ENCODE measurements at regions not wholly inside any gene's neighbourhood (a gene's known extent, or its start where the extent isn't known, plus 50 kb on each side); places are given as distances from the start of the nearest gene placed in this dataset.

- Histone ChIP-seq H3K4me3 (ENCODE audit: low read length in 3 of 3) (no peak overlapping the region), H3K27me3 (ENCODE audit: control insufficient read depth, insufficient read depth, low read length) (no peaks in the 10 kb centered on the region), H3K27ac (ENCODE audit: low read depth in 2 of 2, low read length in 2 of 2) (no peak overlapping the region), H3K4me1 (ENCODE audit: control insufficient read depth in 2 of 3, insufficient read depth in 2 of 3, low read depth in 1 of 3, low read length in 3 of 3) (peaks cover 0 to 5% (median 2%) of the 10 kb centered on the region in 3 donors), H3K36me3 (ENCODE audit: control insufficient read depth in 2 of 3, insufficient read depth in 3 of 3, low read length in 3 of 3) (no peaks in the 10 kb centered on the region), H3K9ac (ENCODE audit: low read length in 3 of 3) (no peak overlapping the region), H3K9me3 (ENCODE audit: control insufficient read depth in 2 of 3, insufficient read depth in 1 of 3, low read length in 3 of 3) (no peaks in the 10 kb centered on the region)
- intact Hi-C loops (cut with DNase I) = no loop called here
- no peak for DNase-seq
- no peak for TF ChIP-seq CTCF (IDR thresholded peaks at IDR 0.05; ENCODE audit: borderline replicate concordance, extremely low read depth, insufficient read depth)
- FAIRE-seq = no peak
These were observed 96.3 kb upstream of the ZNF462 start for GRCh38 chr9:106766616-106767015.

DNA sequence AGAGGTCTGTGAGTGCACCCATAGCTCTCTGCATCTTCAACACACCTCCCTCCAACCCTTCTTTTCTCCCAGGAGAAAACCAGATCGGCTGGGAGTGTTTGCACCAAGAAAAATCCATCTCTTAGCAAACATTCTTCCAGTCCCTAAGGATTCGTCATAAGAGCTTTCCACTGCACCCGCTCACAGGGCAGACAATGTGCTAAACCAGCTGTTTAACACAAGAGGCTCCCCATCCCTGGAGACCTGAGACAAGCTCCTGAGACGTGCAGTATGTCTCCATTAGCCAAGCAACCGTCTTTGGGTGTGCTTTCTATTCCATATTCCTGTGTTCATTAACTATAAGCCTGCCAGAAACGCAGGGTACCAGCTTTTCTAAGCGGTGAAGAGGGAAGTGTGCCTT, 93.6 kb upstream of the ZNF462 start:
- DNase-seq (no peak), FAIRE-seq (no peak)
- intact Hi-C loops (cut with DNase I) = no loop called here
- peaks cover 0 to 5% (median 2%) of the 10 kb centered on the region in 3 donors for H3K4me1 ChIP-seq (ENCODE audit: control insufficient read depth in 2 of 3, insufficient read depth in 2 of 3, low read depth in 1 of 3, low read length in 3 of 3)
- H3K4me3 ChIP-seq (ENCODE audit: low read length in 3 of 3) = no peak overlapping the region
- no peaks in the 10 kb centered on the region for H3K36me3 ChIP-seq (ENCODE audit: control insufficient read depth in 2 of 3, insufficient read depth in 3 of 3, low read length in 3 of 3)
- no peak overlapping the region for H3K9ac ChIP-seq (ENCODE audit: low read length in 3 of 3)
- H3K27me3 ChIP-seq (ENCODE audit: control insufficient read depth, insufficient read depth, low read length) = no peaks in the 10 kb centered on the region
- no peaks in the 10 kb centered on the region for H3K9me3 ChIP-seq (ENCODE audit: control insufficient read depth in 2 of 3, insufficient read depth in 1 of 3, low read length in 3 of 3)
- TF ChIP-seq CTCF (IDR thresholded peaks at IDR 0.05; ENCODE audit: borderline replicate concordance, extremely low read depth, insufficient read depth) = no peak
- H3K27ac ChIP-seq (ENCODE audit: low read depth in 2 of 2, low read length in 2 of 2) = no peak overlapping the region

DNA sequence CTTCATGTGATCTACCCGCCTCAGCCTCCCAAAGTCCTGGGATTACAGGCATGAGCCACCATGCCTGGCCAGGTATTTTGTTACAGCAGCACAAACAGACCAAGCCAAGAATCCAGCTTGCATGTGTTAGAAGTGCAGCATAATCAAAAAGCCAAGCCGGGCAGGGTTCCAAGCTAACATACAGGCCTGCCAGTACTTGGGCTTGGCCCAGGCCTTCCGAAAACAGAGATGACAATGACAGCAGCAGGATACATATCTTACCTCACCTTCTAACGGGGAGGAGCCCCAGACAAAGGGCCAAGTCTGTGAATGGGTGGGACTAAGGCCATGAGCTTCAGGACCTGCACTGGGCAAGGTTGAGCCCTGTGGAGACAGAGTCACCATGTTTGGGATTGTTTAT, 91.4 kb upstream of the ZNF462 start:
- intact Hi-C loops (cut with DNase I) = no loop called here
- Histone ChIP-seq H3K9me3 (ENCODE audit: control insufficient read depth in 2 of 3, insufficient read depth in 1 of 3, low read length in 3 of 3) (no peaks in the 10 kb centered on the region), H3K36me3 (ENCODE audit: control insufficient read depth in 2 of 3, insufficient read depth in 3 of 3, low read length in 3 of 3) (no peaks in the 10 kb centered on the region), H3K9ac (ENCODE audit: low read length in 3 of 3) (no peak overlapping the region), H3K27ac (ENCODE audit: low read depth in 2 of 2, low read length in 2 of 2) (no peak overlapping the region), H3K4me1 (ENCODE audit: control insufficient read depth in 2 of 3, insufficient read depth in 2 of 3, low read depth in 1 of 3, low read length in 3 of 3) (peaks cover 0 to 5% (median 2%) of the 10 kb centered on the region in 3 donors), H3K27me3 (ENCODE audit: control insufficient read depth, insufficient read depth, low read length) (no peaks in the 10 kb centered on the region), H3K4me3 (ENCODE audit: low read length in 3 of 3) (no peak overlapping the region)
- no peak for FAIRE-seq
- DNase-seq = no peak
- TF ChIP-seq CTCF (IDR thresholded peaks at IDR 0.05; ENCODE audit: borderline replicate concordance, extremely low read depth, insufficient read depth) = no peak

All from kidney (tissue), 13 donors.